Nephron (organoid): ENCODE measurements at regions not wholly inside any gene's neighbourhood (a gene's known extent, or its start where the extent isn't known, plus 50 kb on each side); places are given as distances from the start of the nearest gene placed in this dataset.
"Not testable (repeated sequence)": the region's sequence is repeated elsewhere in the genome, so short reads cannot be mapped to it uniquely, and the experiment has no call there.

Experiments used
- H3K27ac Mint-ChIP-seq, 3 experiments: 2 replicates each; pipeline ENCODE4 v1.8.0; 2020; ENCODE audit warnings: mixed read lengths in 3 of 3, mild to moderate bottlenecking in 2 of 3, moderate library complexity in 1 of 3
- H3K27me3 Mint-ChIP-seq: 2 replicates; pipeline ENCODE4 v1.8.0; 2021; ENCODE audit warnings: low read depth, mild to moderate bottlenecking, moderate library complexity, mixed read lengths
- H3K36me3 Mint-ChIP-seq: 2 replicates; pipeline ENCODE4 v1.8.0; 2020; ENCODE audit warnings: low read depth, mixed read lengths
- H3K4me1 Mint-ChIP-seq: 2 replicates; pipeline ENCODE4 v1.8.0; 2020; ENCODE audit warnings: mixed read lengths
- H3K4me3 Mint-ChIP-seq, 3 experiments: 2 replicates each; pipeline ENCODE4 v1.8.0; 2020; ENCODE audit warnings: mild to moderate bottlenecking in 3 of 3, mixed read lengths in 3 of 3, moderate library complexity in 2 of 3
- H3K9me3 Mint-ChIP-seq: 2 replicates; pipeline ENCODE4 v1.8.0; 2020; ENCODE audit warnings: mixed read lengths
- TF ChIP-seq, protein P1 (sequence below), 3 experiments: fragments of 200-600 bp; sonication (generic); IDR thresholded peaks; one replicate each; pipeline ENCODE4 v1.5.0; 2021; ENCODE audit warnings: antibody characterized with exemption in 3 of 3; ENCODE audit not compliant: unreplicated experiment in 3 of 3

DNA sequence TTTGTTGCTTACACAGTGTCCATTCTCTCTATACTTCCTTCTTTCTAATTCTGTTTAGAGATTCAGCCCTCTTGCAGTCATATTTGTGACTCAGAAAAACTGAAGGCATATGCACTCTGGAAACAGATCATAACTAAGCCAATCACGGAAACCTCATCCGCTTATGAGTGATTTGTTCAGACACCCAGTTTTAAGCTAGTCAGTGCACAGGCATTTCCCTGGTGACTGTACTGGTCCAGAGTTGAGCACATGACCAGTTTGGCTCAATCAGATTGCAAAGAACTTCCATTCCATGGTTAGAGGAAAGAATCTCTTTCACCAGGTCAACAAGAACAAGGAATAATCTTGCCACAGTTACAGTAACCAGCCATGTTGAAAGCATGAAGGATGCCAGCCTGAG lies 69.2 kb upstream of the SGIP1 start:
- H3K36me3 Mint-ChIP-seq, result no peaks in the 10 kb centered on the region
- H3K4me1 Mint-ChIP-seq, result no peaks in the 10 kb centered on the region
- H3K4me3 Mint-ChIP-seq, result no peak overlapping the region
- TF ChIP-seq, protein P1, sequence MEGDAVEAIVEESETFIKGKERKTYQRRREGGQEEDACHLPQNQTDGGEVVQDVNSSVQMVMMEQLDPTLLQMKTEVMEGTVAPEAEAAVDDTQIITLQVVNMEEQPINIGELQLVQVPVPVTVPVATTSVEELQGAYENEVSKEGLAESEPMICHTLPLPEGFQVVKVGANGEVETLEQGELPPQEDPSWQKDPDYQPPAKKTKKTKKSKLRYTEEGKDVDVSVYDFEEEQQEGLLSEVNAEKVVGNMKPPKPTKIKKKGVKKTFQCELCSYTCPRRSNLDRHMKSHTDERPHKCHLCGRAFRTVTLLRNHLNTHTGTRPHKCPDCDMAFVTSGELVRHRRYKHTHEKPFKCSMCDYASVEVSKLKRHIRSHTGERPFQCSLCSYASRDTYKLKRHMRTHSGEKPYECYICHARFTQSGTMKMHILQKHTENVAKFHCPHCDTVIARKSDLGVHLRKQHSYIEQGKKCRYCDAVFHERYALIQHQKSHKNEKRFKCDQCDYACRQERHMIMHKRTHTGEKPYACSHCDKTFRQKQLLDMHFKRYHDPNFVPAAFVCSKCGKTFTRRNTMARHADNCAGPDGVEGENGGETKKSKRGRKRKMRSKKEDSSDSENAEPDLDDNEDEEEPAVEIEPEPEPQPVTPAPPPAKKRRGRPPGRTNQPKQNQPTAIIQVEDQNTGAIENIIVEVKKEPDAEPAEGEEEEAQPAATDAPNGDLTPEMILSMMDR (IDR thresholded peaks at IDR 0.05; ENCODE audit: unreplicated experiment in 3 of 3), result no peak
- H3K9me3 Mint-ChIP-seq, result peaks cover 24% of the 10 kb centered on the region
- H3K27ac Mint-ChIP-seq, result no peak overlapping the region
- no peaks in the 10 kb centered on the region for H3K27me3 Mint-ChIP-seq

DNA sequence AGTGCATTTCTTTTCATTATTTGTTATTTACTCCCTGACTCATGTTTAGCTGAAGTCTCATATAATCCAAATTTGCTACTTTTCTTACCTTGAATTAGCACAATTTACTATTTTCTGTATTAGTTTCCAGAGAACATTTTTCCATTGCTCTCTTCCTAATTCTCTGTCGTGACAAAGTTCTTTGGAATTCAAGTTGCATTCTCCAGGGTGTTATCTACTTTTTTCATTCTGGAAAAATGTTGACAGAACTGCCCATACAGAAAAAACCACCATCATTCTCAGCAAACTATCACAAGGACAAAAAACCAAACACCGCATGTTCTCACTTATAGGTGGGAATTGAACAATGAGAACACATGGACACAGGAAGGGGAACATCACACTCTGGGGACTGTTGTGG lies 67.3 kb upstream of the SGIP1 start:
- H3K4me1 Mint-ChIP-seq, H3K27ac Mint-ChIP-seq, H3K27me3 Mint-ChIP-seq, H3K36me3 Mint-ChIP-seq, H3K4me3 Mint-ChIP-seq: not testable (repeated sequence)
- H3K9me3 Mint-ChIP-seq, result peaks cover 11% of the 10 kb centered on the region

DNA sequence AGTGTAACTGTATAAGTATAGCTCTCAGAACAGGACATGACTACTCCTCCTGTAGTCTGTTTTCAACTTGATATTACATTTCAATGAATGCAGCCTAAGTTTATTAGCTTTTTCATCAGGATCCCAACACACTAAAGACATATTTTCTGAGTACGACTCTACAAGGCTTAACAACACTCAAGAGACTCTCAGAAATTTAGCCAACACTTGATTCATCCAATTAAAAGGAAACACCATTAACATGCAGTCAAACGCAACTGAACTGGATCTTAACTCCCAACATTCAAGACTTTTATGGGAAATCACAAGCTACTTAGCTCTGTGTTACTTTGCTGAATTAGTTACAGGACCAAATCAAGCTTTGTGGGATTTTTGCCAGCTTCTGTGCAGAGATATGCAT lies 65.2 kb upstream of the SGIP1 start:
- Mint-ChIP-seq H3K27ac (no peak overlapping the region), H3K9me3 (peaks cover 2% of the 10 kb centered on the region), H3K4me3 (no peak overlapping the region), H3K27me3 (no peaks in the 10 kb centered on the region), H3K4me1 (no peaks in the 10 kb centered on the region), H3K36me3 (no peaks in the 10 kb centered on the region)
- TF ChIP-seq, protein P1 (IDR thresholded peaks at IDR 0.05; ENCODE audit: unreplicated experiment in 3 of 3), result no peak

DNA sequence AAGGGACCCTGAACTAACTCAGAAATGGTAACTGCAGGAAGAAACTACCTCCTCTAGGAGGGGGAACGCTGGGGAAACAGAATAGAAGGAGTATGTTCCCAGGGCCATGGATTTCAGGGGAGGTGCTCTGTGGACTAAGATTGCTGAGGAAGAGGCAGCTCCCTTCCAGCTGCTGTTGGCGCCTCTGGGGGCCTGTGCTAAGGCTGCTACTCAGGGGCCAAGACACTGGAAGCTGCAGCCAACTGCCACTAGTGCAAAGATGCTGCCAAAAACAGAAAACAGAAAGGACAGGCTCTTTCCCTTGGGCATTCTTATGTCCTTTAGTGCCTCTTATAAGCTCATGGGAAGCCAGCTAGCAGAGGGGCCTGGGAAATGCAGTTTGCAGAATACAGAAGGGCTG lies 58.0 kb upstream of the SGIP1 start:
- Mint-ChIP-seq H3K36me3 (no peaks in the 10 kb centered on the region), H3K4me3 (no peak overlapping the region), H3K4me1 (no peaks in the 10 kb centered on the region), H3K27me3 (no peaks in the 10 kb centered on the region), H3K9me3 (peaks cover 3% of the 10 kb centered on the region), H3K27ac (no peak overlapping the region)
- TF ChIP-seq, protein P1 (IDR thresholded peaks at IDR 0.05; ENCODE audit: unreplicated experiment in 3 of 3), result no peak

DNA sequence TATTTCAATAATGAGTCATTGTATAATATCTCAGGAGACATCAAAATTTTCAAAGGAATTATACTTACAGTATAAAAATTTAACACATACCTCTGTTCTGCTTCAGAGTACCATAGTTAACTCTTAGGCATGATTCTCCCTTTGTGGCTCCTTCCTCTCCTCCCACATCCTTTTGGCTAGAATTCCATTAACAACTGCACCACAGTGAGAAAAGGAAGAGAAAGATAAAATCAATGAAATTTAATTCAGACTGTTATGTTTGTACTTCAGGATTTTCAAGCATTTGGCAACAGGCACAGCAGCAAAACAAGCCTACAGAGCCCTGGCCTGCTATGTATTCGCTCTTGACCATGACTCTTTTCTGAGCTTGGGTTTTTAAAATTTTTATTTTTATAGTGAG lies 57.2 kb upstream of the SGIP1 start:
- Mint-ChIP-seq H3K4me3 (no peak overlapping the region), H3K4me1 (no peaks in the 10 kb centered on the region), H3K27ac (no peak overlapping the region), H3K36me3 (no peaks in the 10 kb centered on the region), H3K9me3 (peaks cover 3% of the 10 kb centered on the region), H3K27me3 (no peaks in the 10 kb centered on the region)
- TF ChIP-seq, protein P1 (IDR thresholded peaks at IDR 0.05; ENCODE audit: unreplicated experiment in 3 of 3), result no peak

DNA sequence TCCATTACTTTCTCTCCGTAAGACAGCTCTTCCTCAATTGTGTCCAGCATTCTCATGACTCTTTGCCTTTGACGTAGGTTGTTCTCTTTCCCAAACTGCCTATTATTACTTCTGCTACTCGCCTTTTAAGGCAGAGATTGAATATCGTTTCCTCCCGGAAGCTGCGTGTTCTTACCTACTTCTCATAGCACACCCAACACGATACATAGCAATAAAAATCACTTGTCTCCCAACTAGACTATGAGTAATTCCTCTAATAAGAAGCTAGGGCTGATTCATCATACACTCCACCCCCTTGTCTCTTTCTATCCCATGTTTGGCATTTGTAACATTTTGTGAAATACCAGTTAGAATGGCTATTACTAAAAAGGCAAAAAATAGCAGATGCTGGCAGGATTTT lies 55.8 kb upstream of the SGIP1 start:
- Mint-ChIP-seq H3K36me3 (no peaks in the 10 kb centered on the region), H3K4me1 (no peaks in the 10 kb centered on the region), H3K27ac (no peak overlapping the region), H3K27me3 (no peaks in the 10 kb centered on the region), H3K9me3 (peaks cover 7% of the 10 kb centered on the region), H3K4me3 (no peak overlapping the region)
- TF ChIP-seq, protein P1 (IDR thresholded peaks at IDR 0.05; ENCODE audit: unreplicated experiment in 3 of 3), result no peak
